ENCODE measurements at regions not wholly inside any gene's neighbourhood (a gene's known extent, or its start where the extent isn't known, plus 50 kb on each side); places are given as distances from the start of the nearest gene placed in this dataset.

- no peak for TF ChIP-seq CTCF (IDR thresholded peaks at IDR 0.05; ENCODE audit: insufficient read depth, low read depth, low read length)
- no peaks in the 10 kb centered on the region for H3K36me3 ChIP-seq (ENCODE audit: control insufficient read depth, insufficient read depth, low read length)
- no peak overlapping the region for H3K4me3 ChIP-seq (ENCODE audit: low read depth, low read length)
- POLR2A ChIA-PET = no interaction called here
- no peaks in the 10 kb centered on the region for H3K27me3 ChIP-seq (ENCODE audit: control insufficient read depth, insufficient read depth, low read length)
- CTCF ChIA-PET = interaction anchor here (0.6 kb wide), 1 partner anchor 328 kb away, joined by 5 read pairs; no protein-coding TSS in a partner anchor
- DNase-seq (ENCODE audit: low read depth) = no peak
Observed at GRCh38 chr2:4346628-4347027, 643.3 kb downstream of the DCDC2C start.

DNA sequence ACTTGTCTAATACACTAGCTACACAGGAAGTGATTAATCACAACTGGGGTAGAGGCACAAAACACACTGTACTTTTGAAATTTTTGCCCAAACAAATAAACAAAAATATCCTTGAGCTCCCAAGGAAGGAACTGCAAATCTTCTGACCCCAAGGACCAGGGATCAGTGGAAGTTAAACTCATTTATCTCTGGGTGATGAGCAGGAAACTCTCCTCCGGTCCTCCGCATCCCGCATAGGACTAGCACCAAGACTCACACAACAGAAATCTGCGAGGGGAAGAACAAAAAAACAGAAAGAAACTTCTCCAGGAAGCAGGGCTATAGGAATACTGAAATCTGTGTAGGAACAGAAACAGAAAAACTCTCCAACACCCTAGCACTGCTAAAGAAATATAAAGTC lies 650.3 kb downstream of the DCDC2C start:
- ChIA-PET POLR2A (no interaction called here), CTCF (no interaction called here)
- no peaks in the 10 kb centered on the region for H3K36me3 ChIP-seq (ENCODE audit: control insufficient read depth, insufficient read depth, low read length)
- DNase-seq (ENCODE audit: low read depth) = no peak
- no peak overlapping the region for H3K4me3 ChIP-seq (ENCODE audit: low read depth, low read length)
- H3K27me3 ChIP-seq (ENCODE audit: control insufficient read depth, insufficient read depth, low read length) = no peaks in the 10 kb centered on the region
- no peak for TF ChIP-seq CTCF (IDR thresholded peaks at IDR 0.05; ENCODE audit: insufficient read depth, low read depth, low read length)

DNA sequence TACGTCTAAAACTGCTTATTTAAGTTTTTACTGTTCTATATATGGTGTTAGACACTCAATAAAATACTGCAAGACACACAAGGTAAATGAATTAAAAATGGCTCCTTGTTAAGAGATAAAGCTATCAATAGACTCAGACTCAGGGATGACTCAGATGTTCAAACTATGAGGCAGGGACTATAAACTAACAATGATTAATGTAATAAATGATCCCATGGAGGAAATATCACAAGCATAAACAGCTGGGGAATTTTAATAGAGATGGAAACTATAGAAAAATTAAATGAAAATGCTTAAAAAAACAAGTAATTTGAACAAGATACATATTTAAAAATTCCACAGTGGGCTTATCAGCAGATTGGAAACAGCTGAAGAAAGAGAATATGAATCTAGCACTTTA lies 650.8 kb downstream of the DCDC2C start:
- DNase-seq (ENCODE audit: low read depth) = no peak
- ChIA-PET CTCF (no interaction called here), POLR2A (no interaction called here)
- TF ChIP-seq CTCF (IDR thresholded peaks at IDR 0.05; ENCODE audit: insufficient read depth, low read depth, low read length) = no peak
- no peaks in the 10 kb centered on the region for H3K27me3 ChIP-seq (ENCODE audit: control insufficient read depth, insufficient read depth, low read length)
- H3K36me3 ChIP-seq (ENCODE audit: control insufficient read depth, insufficient read depth, low read length) = no peaks in the 10 kb centered on the region
- H3K4me3 ChIP-seq (ENCODE audit: low read depth, low read length) = no peak overlapping the region

GRCh38 chr2:4354678-4355077 lies 651.3 kb downstream of the DCDC2C start:
- H3K27me3 ChIP-seq (ENCODE audit: control insufficient read depth, insufficient read depth, low read length) = no peaks in the 10 kb centered on the region
- ChIA-PET CTCF (no interaction called here), POLR2A (no interaction called here)
- H3K36me3 ChIP-seq (ENCODE audit: control insufficient read depth, insufficient read depth, low read length) = no peaks in the 10 kb centered on the region
- no peak overlapping the region for H3K4me3 ChIP-seq (ENCODE audit: low read depth, low read length)
- DNase-seq (ENCODE audit: low read depth) = no peak
- no peak for TF ChIP-seq CTCF (IDR thresholded peaks at IDR 0.05; ENCODE audit: insufficient read depth, low read depth, low read length)

DNA sequence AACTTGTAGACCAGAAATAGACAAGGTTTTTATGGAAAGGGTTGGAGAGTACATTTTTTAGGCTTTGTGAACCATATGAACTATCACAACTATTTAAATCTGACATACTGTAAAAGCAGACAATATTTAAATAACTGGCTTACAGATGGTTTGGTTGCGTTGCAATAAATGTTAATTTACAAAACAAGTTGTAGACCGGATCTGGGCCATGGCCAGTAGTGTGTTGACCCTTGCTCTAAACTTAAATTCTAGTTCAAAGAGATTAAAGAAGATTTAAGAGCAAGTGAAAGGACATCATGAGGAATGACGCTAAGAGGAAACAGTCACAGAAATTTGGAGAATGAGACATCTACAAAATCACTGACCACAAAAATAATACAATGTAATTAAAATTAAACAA lies 652.7 kb downstream of the DCDC2C start:
- H3K4me3 ChIP-seq (ENCODE audit: low read depth, low read length) = no peak overlapping the region
- TF ChIP-seq CTCF (IDR thresholded peaks at IDR 0.05; ENCODE audit: insufficient read depth, low read depth, low read length) = no peak
- CTCF ChIA-PET = no interaction called here
- DNase-seq (ENCODE audit: low read depth) = no peak
- H3K27me3 ChIP-seq (ENCODE audit: control insufficient read depth, insufficient read depth, low read length) = no peaks in the 10 kb centered on the region
- POLR2A ChIA-PET = no interaction called here
- H3K36me3 ChIP-seq (ENCODE audit: control insufficient read depth, insufficient read depth, low read length) = no peaks in the 10 kb centered on the region

All from BJ (cell line).